HG03139 (cell line): ENCODE measurements at regions not wholly inside any gene's neighbourhood (a gene's known extent, or its start where the extent isn't known, plus 50 kb on each side); places are given as distances from the start of the nearest gene placed in this dataset.
"Not testable (repeated sequence)": the region's sequence is repeated elsewhere in the genome, so short reads cannot be mapped to it uniquely, and the experiment has no call there.

ENCODE experiments used
- ATAC-seq: cut with Tn5 transposase; IDR thresholded peaks from one replicate; pipeline ENCODE4 v1.9.1; 2021; ENCODE audit not compliant: unreplicated experiment

- ATAC-seq: no peak
Measured at GRCh38 chr9:85089188-85089969, 419.9 kb downstream of the NTRK2 start.

GRCh38 chr9:85081963-85082362, 412.4 kb downstream of the NTRK2 start:
- no peak for ATAC-seq

- ATAC-seq: no peak
Measured at GRCh38 chr9:85079349-85079748, 409.8 kb downstream of the NTRK2 start.

DNA sequence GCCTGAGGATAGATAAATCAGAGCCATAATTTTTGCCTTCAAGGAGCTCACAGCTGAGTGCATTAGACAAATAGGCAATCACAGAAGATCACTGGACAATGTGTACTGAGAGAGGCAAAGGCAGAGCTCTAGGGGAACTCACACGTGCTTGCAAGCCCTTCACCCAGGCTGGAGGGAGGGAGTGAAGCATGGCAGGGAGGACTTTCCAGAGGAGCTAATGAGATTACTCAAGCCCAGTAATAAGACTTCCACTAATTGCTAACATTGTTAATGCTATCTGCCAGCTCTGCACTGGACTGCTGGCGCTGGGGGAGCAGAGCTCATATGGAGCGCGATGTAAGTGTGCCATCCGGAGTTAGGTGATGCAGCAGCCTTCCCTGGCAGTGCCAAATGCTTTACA, 408.4 kb downstream of the NTRK2 start:
- ATAC-seq: no peak

DNA sequence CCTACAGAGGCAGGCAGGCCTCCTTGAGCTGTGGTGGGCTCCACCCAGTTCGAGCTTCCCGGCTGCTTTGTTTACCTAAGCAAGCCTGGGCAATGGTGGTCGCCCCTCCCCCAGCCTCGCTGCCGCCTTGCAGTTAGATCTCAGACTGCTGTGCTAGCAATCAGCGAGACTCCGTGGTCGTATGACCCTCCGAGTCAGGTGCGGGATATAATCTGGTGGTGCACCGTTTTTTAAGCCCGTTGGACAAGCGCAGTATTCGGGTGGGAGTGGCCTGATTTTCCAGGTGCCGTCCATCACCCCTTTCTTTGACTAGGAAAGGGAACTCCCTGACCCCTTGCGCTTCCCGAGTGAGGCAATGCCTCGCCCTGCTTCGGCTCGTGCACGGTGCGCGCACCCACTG, 407.6 kb downstream of the NTRK2 start:
- ATAC-seq: not testable (repeated sequence)
